HG03064 (cell line): ENCODE measurements at regions not wholly inside any gene's neighbourhood (a gene's known extent, or its start where the extent isn't known, plus 50 kb on each side); places are given as distances from the start of the nearest gene placed in this dataset.

ENCODE experiments used
- ATAC-seq: cut with Tn5 transposase; IDR thresholded peaks from one replicate; pipeline ENCODE4 v1.9.1; 2021; ENCODE audit warnings: low read depth; ENCODE audit not compliant: unreplicated experiment

DNA sequence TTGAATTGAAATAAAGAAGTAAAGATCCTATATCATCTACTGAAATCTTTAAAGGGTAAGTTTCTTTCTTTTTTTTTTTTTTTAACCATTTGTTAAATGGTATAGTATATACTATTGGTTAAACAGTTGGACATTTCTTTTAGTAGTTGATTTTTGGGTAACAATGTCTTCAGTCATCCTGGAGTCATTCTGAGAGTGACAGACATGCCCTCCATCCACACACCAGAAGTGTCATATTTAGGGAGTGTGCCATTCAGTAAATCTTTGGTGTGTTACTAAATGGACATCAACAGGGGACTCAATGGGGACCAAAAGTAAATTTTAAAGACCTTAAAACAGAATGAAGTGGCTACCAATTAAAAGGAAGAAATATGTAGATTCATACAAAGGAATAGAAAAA lies 50.8 kb upstream of the SLC39A10 start:
- no peak for ATAC-seq

DNA sequence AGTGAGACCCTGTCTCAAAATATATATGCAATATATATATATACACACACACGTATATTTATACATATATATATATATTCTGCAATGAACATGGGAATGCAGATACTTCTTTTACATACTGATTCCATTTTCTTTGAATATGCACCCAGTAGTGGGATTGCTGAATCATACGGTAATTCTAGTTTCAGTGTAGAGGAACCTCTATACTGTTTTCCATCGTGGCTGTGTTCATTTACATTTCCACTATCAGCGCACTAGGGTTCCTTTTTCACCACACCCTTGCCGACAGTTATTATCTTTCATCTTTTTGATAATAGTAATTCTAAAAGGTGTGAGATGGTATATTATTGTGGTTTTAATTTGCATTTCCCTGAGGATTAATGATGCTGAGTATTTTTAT lies 52.3 kb upstream of the SLC39A10 start:
- ATAC-seq: no peak

DNA sequence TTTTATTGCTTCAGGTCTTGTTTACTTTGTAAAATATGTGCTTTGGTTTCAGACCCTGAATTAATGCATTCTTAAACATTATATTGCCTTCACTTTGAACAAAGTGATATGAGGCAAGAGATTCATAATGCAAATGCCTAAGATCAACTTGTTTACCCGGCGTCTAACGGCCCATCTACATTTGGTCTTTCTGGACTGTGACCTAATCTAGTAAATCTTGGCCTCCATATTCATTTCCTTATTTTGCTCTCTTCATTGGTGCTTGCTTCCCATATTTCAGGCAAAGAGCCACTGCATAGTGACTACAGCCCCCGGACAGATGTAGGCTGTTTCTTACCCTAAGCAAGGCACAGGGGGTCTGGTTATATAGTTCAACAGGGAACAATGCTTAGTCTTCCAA lies 53.0 kb upstream of the SLC39A10 start:
- no peak for ATAC-seq

DNA sequence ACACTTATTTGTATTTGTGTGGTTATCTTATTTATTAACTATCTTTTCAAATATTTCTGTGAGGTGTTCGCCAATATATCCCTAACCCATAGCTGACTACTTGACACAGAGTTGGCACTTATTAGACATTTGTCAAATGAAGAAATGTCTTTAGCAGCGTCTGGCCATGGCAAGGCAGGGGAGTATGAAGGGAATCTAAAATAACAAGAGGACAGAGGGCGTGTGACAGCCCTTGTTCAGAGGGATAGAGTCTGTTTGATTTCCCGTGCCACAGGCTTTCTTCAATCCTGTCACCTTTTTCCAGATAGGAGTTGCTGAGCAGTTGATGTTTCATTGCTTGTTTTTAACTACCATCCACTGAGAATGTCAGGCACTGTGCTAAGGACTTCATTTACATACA lies 53.6 kb upstream of the SLC39A10 start:
- ATAC-seq: no peak

DNA sequence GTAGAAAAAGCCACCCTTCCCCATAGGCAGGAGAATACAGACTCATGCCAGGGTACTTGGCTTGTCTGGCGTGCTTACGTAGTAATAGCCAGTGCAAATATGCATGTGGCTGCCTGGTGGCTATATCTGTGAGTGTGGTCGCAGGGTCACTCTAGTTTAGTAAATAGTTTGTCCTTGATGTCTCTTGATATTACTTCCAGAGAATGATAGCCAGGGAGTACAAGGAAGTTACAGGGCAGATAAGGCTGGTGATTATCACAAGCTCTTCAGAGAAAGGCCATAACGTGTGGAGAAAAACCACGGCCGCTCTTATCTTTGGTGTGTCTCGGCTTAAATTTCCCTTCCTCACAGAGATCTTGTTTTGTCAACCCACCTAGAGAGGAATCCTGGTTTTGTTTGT lies 54.3 kb upstream of the SLC39A10 start:
- no peak for ATAC-seq

DNA sequence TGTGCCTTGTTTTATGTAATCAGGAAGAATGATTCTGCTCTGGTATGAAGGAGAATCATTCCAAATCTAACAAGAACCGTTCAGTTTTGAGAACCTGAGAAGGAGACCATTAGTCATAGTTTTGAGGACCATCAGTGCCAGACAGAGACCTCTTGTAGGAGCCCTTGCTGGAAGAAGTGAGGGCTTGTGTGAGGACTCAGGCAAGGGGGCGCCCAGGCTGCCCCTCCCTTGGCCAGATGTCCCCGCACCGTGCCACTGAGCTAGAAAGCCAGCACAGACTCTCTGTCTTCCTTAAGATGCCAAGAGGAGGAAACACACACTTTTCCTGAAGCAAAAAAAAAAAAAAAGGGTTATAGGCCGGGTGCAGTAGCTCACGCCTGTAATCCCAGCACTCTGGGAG lies 55.7 kb upstream of the SLC39A10 start:
- ATAC-seq: no peak

DNA sequence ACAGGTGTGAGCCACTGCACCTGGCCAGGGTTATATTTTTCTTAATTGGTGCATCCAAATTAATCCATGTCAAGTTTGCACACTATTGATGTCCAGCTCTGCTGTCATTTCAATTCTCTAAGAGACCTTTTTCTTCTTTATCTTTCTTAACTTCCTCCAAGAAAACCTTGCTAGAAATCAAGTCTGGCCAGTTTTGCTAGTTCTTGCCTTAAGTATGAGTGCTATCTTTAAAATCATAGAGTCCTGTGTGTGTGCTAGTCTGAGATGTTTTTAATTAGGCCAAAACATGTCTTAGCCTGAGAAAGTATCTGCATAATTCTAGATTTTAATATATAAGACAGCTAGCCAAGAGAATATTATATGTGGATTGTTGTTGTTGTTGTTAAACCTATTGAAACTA lies 56.2 kb upstream of the SLC39A10 start:
- ATAC-seq: no peak

DNA sequence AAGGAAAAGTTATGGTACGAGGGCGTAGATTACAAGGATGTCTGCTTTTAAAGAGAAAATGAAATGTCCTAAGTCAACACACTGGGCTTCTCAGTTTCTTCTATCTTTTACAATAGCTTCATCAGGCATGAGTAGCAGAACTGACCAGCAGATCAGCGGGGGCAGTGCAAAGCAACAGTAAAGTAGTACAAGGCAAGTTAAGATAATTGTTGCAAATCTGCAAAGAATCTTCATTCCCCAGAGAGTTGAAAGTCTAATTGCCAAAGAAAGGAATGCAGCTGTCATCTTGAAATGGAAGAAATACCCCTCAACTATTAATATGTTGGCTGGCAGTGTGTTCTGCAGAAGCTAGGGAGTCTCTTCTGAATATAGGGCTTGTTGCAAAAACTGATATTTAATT lies 60.2 kb upstream of the SLC39A10 start:
- ATAC-seq: no peak

DNA sequence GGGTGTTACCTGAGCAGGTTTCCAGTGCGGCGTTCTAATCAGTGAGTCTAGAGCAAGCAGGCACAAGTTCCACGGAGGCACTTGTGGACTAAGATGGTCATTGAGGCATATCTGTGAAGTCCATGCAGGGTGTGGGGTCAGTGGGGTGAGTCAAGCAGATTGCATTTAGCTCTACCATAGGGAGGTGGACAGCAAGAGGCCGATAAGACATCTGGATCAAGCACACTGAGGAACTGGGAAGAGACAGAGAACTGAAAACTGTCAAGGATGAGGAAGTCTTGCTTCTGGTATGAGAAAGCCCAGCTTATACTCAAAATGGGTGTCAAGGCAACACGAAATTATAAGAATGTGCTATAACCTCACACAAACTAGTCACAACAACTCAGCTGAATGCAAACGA lies 61.2 kb upstream of the SLC39A10 start:
- no peak for ATAC-seq

DNA sequence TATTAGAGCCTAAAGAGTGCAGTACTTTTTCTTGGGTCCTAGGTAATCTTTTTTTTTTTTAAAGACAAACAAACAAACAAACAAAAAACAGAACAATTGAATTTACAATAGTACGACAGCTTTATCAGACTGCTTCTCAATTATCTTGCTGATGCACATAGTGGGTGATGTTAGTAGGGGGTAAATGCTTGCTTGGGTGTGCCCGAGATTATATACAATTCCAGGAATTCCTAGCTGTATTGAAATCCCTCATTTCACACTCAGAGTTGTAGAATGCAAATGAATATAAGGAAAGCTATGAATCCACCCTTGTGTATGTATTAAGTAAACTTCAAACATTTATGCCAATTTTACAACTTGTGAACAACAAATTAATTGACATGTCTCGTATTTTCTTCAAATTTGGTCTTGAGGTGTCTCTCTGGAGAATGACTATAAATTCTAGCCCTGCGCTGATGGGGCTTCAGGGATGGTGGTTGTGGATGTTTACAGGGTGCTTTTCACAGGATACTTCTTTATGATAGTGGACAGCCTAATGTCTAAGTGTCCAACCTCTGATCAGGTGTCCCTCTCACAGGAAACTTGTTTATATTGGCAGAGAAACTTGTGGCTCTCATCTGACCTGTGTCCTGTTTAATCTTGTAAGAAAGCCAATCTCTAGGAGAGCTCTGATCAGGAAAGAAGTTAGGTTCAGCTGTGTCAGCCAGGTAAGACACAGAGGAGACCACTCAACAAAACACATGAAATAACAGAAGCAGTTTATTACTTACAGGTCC lies 61.9 kb upstream of the SLC39A10 start:
- ATAC-seq: no peak

DNA sequence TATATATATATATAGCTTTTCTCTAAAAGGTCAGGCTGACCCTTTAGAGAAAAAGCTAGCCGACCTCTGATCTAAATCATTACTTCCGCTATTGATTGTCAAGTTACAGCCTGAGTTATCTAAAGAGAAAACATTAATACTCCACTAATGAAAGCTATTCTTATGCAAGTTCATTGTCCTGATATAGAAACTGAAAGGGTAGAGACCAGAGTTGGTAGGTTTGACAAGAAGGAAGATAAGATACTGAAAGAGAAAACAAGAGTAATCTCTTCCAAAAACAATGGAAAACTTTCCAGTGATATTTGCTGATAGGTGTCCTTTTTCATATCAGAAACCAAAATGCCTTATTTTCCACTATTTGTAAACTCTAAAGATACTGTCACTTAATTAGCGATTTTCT lies 62.8 kb upstream of the SLC39A10 start:
- no peak for ATAC-seq

DNA sequence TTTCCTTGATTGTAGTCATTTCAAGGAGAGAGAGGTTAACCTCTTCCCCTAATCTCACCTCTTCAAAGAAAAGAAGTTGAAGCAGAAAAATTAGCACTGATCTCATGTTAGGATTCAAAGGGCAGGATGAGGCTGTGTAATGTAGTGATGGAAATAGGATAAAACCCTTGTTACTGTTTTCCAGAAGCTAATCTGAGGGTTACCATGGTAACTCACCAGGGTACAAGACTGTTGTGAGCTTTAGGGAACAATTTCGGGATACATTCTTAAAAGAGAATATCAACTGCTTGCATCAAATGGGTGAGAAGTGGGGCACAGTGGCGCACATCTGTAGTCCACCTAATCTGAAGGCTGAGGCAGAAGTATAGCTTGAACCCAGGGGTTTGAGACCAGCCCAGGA lies 64.9 kb upstream of the SLC39A10 start:
- ATAC-seq: no peak

DNA sequence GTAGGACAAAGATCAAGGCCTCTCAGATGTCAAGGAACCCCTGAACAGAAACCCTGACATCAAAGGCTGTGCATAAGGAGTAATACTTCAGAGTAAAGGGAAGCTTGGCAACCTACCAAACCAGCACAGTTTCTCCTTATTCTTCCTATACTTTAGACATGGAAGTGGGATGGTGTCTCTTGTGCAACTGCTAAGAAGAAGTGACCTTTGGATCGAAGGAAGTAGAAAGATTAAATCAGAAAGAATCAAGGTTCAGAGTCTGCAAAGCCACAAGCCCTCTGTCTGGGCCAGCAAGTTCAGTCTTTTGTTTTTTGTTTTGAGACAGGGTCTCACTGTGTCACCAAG lies 66.2 kb upstream of the SLC39A10 start:
- ATAC-seq: no peak

DNA sequence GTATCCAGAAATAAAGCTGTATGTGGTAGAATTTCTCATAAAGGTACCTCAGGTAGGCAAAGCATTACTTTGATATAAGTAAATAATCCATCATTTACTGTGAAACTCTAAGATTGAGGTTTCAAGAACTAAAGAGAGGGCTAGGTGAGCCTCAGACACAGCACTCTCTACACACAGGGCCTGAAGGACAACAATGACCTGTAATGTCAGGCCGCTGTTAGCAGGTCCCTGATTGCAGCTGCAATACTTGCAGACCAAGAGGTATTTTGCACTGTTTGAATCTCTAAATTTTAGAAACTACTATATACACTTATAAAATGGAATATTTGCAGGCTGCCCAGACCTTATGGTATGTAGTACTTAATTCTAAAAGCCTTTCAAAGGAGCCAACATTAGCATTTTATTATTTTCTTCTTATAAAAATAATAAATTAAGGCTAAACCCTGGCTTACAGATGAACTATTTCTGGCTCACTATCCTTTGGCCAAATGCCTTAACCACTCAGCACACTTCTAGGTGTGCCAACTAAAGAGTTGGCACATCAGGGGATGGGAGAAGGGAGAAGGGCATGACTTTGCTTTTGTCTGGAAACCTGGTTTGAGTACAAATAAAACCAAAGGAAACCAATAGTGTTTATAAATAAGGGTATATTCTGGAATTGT lies 66.7 kb upstream of the SLC39A10 start:
- ATAC-seq: no peak

DNA sequence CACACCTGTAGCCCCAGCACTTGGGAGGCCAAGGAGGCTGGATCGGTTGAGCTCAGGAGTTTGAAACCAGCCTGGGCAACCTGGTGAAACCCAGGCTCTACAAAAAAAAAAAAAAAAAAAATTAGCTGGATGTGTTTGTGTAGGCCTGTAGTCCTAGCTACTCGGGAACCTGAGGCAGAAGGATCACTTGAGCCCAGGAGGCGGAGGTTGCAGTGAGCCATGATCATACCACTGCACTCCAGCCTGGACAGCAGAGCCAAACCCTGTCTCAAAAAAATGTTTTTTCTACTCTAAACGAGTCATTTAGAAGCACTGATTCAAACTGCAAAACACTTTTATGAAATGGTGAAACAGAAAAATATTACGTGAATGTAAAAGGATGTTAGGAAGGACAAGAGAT lies 69.1 kb upstream of the SLC39A10 start:
- no peak for ATAC-seq

DNA sequence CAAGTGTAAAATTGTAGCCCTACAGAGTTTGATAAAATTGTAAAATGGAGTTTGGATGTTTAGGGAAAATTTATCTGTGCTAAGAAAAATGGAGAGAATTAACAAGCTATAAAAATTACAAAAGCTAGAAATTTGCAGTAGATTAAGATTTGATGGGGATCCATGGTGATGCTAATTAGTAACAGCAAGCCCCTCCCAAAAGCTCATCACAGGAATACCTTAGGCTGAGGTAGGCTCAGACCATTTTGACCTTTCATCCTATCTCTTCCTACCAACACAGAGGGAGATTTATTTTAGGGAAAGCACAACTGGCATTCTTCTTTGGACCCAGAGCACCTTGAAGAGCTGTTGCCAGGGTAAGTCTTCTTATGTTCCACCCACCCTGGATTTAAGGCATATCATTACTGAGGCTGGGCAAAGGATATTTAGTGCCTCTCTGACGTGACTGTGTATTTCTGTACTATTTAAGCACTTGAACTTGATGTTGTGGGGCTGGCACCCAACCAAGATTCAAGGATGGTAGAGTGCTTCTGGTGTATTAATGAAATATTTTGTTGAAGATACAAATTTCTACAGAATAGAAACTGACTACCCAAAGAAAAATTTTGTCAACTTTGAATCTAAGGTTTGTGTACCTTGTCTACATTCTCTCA lies 70.8 kb upstream of the SLC39A10 start:
- ATAC-seq: no peak

DNA sequence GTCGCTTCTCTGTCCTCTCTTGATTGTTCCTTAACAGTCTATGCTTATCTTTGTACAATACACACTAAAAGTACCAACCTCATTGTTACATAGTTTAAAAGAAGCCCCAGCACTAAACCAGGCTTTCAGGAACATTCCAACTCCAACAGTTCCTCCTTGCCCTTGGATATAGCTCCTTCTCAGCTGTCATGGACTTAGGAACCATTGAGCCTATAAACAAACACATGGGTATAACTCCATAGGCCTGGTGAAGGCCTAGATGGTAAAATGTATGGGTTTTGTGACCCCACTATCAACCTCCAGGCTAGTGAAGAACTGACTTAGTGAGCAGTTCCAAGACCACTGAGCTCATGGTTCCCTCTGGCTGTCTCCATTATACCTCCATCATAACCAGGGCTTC lies 74.8 kb upstream of the SLC39A10 start:
- no peak for ATAC-seq

DNA sequence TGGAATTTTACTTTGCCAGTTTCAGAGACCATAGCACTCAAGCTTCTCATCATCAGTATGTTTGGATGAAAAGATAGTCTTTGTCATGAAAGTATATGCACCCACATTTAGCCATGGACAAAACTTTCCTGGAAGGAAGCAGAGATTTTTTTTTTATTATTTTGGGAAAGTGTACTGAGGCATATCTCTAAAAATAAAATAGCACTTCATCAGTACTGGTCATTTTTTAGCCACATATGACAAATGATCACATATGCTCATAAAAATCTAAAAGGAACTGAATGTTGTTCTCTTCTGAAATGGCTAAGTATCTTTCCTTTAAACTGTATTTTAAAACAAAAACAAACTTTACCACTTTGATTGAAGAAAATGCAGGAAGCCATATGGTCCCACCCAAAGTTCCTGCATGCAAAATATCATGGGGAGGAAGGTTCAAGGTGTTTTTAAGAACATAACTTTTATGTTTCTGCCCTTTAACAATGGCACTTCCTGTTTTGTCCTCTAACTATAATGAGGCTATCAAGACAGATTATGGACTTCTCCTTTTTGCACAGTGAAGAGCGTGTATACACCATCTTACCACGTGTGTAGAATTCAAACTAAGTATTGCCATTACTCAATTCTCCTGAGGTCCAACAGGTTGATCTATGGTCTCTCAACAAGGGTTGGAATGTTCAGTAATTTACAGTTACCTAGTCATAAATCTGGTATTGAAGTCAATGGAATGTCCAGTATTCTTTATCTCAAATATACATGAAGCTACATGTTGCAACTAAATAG lies 77.1 kb upstream of the SLC39A10 start:
- no peak for ATAC-seq

DNA sequence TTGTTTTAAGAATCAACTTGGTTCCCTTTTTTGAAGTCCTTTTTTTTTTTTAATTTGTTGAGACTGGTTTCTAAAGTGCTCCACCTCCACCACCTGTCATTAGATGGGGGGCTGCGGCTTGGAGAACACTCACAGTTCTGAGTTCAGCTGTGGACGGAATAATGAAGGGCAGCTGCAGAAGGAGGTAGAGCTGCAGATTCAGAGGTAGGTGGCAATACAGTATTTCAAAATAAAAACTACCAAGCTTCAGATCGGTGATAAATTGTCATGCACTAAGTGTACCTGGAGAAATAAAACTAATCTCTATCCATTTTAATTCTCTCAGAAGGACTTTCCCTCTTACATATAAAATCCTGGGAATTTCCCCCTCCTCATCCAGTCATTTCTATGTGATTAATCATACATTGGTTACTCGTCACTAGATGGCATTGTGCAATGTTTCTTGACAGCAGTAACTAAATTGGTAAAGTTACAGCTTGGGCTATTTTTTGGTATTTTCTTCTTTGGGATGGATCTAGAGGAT lies 81.1 kb upstream of the SLC39A10 start:
- ATAC-seq: peak; percentile 74

DNA sequence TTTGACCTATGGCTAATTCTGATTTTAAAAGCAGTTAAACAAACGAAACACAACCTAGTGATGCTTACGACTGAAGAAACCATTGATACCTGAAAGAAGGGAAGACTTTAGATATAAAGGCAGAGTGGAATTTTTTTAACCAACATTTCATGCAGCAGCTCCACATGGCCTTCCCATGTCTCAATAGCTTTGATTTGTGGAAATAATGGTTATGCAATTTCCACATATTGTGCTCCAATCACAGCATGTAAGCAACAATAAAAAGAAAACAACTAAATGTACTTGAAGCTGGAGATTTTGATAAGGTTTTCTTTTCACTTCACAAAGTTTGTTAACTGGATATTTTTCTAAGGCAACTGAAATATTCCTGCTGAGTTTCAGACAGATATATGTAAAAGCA lies 82.0 kb upstream of the SLC39A10 start:
- ATAC-seq: no peak

DNA sequence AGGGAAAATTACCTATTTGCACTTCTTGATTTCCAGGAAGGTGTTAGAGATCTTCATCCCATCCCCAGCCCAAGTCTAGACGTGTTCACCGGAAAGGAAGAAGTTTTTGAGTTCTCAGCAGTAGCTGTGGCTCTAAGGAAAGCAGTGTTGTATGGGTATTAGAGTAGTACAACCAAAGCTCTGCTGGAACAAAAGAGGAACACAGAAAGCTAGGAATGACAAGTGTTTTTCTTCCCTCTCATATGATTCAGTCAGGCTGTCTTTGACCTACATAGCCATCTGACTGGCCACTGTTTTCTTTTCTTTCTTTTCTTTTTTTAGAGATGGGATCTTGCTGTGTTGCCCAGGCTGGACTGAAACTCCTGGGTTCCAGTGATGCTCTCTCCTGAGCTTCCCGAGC lies 82.7 kb upstream of the SLC39A10 start:
- no peak for ATAC-seq
